OCI-LY1 (cell line): ENCODE measurements at regions not wholly inside any gene's neighbourhood (a gene's known extent, or its start where the extent isn't known, plus 50 kb on each side); places are given as distances from the start of the nearest gene placed in this dataset.

Source experiments
- EZH2 ChIP-seq: fragments of 200-600 bp; sonication (generic), shearing (Covaris generic); IDR thresholded peaks from 2 replicates; pipeline ENCODE4 v1.8.0; 2017; ENCODE audit warnings: borderline replicate concordance, mixed run types, mild to moderate bottlenecking, antibody characterized with exemption, low read length, moderate library complexity, mixed read lengths
- TF ChIP-seq, protein P1 (sequence below): fragments of 200-600 bp; sonication (generic), shearing (Covaris generic); IDR thresholded peaks from 2 replicates; pipeline ENCODE4 v1.5.1; 2017; ENCODE audit warnings: mild to moderate bottlenecking, antibody characterized with exemption, low read length, moderate library complexity, mixed read lengths

DNA sequence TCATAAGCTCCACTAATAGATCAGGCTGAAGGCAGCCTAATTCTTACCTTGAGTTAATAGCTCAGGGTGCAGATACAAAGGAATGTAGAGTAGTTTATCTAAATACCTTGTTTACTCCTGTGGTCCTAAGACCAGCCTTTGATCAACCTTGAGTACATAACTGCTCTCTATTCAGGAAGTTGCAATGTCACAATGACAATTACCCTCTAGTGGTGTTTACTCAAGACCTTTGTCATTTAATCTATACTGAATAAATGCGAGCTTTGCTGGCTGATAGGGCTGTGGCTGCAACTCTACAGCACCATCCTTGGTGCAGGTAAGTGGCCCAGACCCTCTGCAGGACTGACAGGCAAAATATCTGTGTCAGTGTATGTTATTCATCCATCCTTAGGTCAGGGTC, 282.7 kb downstream of the ATXN7L3B start:
- TF ChIP-seq EZH2 = no peak
- TF ChIP-seq, protein P1, sequence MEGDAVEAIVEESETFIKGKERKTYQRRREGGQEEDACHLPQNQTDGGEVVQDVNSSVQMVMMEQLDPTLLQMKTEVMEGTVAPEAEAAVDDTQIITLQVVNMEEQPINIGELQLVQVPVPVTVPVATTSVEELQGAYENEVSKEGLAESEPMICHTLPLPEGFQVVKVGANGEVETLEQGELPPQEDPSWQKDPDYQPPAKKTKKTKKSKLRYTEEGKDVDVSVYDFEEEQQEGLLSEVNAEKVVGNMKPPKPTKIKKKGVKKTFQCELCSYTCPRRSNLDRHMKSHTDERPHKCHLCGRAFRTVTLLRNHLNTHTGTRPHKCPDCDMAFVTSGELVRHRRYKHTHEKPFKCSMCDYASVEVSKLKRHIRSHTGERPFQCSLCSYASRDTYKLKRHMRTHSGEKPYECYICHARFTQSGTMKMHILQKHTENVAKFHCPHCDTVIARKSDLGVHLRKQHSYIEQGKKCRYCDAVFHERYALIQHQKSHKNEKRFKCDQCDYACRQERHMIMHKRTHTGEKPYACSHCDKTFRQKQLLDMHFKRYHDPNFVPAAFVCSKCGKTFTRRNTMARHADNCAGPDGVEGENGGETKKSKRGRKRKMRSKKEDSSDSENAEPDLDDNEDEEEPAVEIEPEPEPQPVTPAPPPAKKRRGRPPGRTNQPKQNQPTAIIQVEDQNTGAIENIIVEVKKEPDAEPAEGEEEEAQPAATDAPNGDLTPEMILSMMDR = no peak
